ENCODE measurements at regions not wholly inside any gene's neighbourhood (a gene's known extent, or its start where the extent isn't known, plus 50 kb on each side); places are given as distances from the start of the nearest gene placed in this dataset.

- DNase-seq (ENCODE audit: low spot score): no peak
These were observed 132.0 kb upstream of the CDH19 start for GRCh38 chr18:66735933-66736332.

GRCh38 chr18:66734451-66734850, 130.6 kb upstream of the CDH19 start:
- DNase-seq (ENCODE audit: low spot score): no peak

GRCh38 chr18:66731890-66732289, 128.0 kb upstream of the CDH19 start:
- DNase-seq (ENCODE audit: low spot score): no peak

DNA sequence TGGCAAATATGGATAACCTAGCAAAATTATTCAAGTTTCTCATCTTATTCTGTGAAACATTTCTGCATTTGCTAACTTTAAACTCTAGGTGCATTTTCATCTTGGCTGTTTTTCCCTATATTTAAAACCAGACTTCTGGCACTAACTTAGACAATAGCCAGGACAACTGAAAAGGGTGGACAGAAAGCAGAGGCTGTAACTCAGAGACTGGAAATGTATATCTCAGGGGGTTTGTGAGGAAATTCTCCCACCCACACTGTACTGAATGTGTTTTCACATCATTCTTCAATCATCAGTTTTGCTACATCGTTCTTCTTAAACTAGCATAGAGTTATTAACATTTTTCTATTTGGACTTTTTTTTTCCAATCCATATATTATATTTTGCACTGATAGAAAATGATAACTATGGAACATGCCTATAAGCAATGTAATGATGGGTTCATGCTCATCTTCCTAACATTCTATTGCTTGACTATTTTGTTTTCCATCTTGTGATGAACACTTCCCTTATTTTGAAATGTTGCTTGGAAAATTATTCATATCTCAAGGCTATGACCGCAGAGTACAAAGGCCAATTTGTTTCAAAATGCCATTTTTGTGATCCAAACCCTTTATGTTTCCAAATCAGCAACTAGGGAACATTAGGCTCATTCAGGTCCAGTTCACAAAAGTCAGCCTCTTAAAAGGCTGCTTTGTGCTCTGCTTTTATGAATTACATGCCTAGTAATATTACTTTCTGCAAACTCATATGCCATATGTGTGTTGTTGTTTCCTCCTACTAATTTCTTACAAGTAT, 125.8 kb upstream of the CDH19 start:
- no peak for DNase-seq (ENCODE audit: low spot score)

DNA sequence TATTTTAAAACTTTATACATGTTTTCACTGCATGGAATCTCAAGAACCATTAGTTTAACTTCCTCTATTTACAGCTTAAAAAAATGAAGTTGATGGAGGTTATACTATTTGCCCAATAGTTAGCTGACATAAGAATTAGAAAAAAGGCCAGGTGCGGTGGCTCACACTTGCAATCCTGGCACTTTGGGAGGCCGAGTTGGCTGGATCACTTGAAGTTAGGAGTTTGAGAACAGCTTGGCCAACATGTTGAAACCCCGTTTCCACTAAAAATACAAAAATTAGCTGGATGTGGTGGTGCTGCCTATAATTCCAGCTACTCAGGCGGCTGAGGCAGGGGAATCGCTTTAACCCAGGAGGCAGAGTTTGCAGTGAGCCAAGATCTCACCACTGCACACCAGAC, 125.1 kb upstream of the CDH19 start:
- DNase-seq (ENCODE audit: low spot score): no peak

GRCh38 chr18:66727991-66728390, 124.1 kb upstream of the CDH19 start:
- DNase-seq (ENCODE audit: low spot score): no peak

GRCh38 chr18:66724664-66725356, 120.9 kb upstream of the CDH19 start:
- no peak for DNase-seq (ENCODE audit: low spot score)

GRCh38 chr18:66722671-66723070, 118.8 kb upstream of the CDH19 start:
- DNase-seq (ENCODE audit: low spot score): no peak

- DNase-seq (ENCODE audit: low spot score): no peak
These were observed 104.8 kb upstream of the CDH19 start for GRCh38 chr18:66708646-66709045.

- DNase-seq (ENCODE audit: low spot score): no peak
These were observed 103.6 kb upstream of the CDH19 start for GRCh38 chr18:66707473-66707872.

- DNase-seq (ENCODE audit: low spot score): no peak
These were observed 91.4 kb upstream of the CDH19 start for GRCh38 chr18:66695281-66695680.

DNA sequence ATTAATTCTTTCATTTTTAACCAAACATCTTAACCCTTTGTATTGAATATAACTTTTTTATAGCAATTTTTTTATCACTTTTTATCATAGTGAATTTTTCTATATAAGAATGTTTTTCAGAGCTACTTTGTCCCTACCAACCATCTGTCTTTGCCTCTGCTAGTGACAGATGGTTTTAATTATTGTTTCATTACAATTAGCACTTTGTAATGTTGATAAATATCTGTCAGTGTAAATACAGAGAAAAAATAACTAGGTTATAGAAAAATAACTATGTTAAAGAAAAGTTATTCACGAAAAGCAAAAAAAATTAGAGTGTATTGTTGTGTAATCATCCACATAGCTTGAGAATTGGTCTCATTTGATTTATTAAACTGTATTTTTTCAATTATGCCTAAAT, 91.0 kb upstream of the CDH19 start:
- no peak for DNase-seq (ENCODE audit: low spot score)

GRCh38 chr18:66687635-66688034, 83.7 kb upstream of the CDH19 start:
- no peak for DNase-seq (ENCODE audit: low spot score)

GRCh38 chr18:66682855-66683322, 79.0 kb upstream of the CDH19 start:
- DNase-seq (ENCODE audit: low spot score): no peak

GRCh38 chr18:66676699-66677098, 72.8 kb upstream of the CDH19 start:
- DNase-seq (ENCODE audit: low spot score): no peak

- DNase-seq (ENCODE audit: low spot score): no peak
These were observed 70.4 kb upstream of the CDH19 start for GRCh38 chr18:66674286-66674685.

DNA sequence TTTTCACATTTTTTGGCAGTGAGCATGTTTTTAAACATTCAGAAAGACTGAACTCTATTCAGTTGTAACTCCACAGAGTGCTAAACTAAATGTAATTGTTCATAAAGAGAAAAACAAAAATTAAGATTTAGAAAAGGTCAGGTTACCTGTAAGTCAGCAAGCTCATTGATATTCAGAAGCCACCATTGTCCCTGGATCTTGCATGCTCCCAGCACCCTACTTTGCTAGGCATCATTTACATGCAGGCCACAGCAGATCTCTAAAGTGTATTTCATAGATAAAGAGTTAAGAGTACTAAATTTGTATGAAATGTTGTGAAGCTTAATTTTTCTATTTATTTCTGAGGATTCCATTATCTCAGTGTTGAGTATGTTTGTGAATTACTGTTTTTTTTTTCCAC, 64.8 kb upstream of the CDH19 start:
- DNase-seq (ENCODE audit: low spot score): no peak

- no peak for DNase-seq (ENCODE audit: low spot score)
These were observed 58.7 kb upstream of the CDH19 start for GRCh38 chr18:66662632-66663031.

DNA sequence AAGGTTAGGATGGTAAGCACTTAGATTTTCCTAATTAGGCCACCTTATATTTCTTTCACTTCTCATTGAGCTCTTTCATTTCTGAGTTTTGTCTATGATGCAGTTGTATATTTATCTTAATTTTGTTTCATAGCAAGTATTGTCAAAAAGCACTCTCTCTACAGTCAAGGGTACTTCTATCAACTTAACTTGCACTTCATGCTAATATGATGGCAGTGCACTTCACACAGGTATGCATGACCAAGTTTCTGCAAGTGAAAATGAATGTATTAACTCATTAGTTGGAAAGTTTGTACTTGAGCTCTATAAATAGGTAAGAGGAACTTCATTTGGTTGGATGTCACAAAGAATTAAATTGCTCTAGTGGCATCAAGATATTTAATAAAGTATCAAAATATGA, 51.5 kb upstream of the CDH19 start:
- no peak for DNase-seq (ENCODE audit: low spot score)
